IMR-90 (cell line): ENCODE measurements at regions not wholly inside any gene's neighbourhood (a gene's known extent, or its start where the extent isn't known, plus 50 kb on each side); places are given as distances from the start of the nearest gene placed in this dataset.
A peak's percentile ranks its signal among the peaks of the same experiment; 100 is the strongest.

Experiments used
- ATAC-seq: fragments of 200-7000 bp; cut with Tn5 transposase; 2 replicates; pipeline ENCODE4 v1.9.1; 2020; ENCODE audit warnings: low read depth, mild to moderate bottlenecking, moderate library complexity
- BruUV-seq: library from RNA; stranded (reverse); fragments of 400-500 nt; replicated peaks from 2 replicates; lab custom pipeline; 2021; lab: Mats Ljungman, UMichigan
- CTCF ChIA-PET: fragments of 300-600 bp; formaldehyde crosslinking; extraction: SDS; loops from one replicate; lab custom pipeline; 2021; ENCODE audit warnings: antibody characterized with exemption; lab: Yijun Ruan, JAX
- POLR2A ChIA-PET: fragments of 300-600 bp; sonication (Branson Sonifier 250); formaldehyde crosslinking; loops from one replicate; lab custom pipeline; 2022; ENCODE audit warnings: antibody characterized with exemption; ENCODE audit not compliant: unreplicated experiment; lab: Charles Lee
- DNase-seq: peaks from one replicate; pipeline ENCODE4 v3.0.0; 2013
- H2AFZ ChIP-seq: replicated peaks from 2 replicates; pipeline ENCODE3; 2013; ENCODE audit warnings: low read length, mild to moderate bottlenecking; ENCODE audit not compliant: poor library complexity
- H2AK5ac ChIP-seq: 2 replicates; pipeline ENCODE4 v1.6.1; 2013; ENCODE audit warnings: low read depth, low read length, inconsistent platforms
- H2AK9ac ChIP-seq: replicated peaks from 2 replicates; pipeline ENCODE3; 2013; ENCODE audit warnings: mild to moderate bottlenecking, low read depth, low read length, moderate library complexity; ENCODE audit not compliant: poor library complexity
- H2BK120ac ChIP-seq: 2 replicates; pipeline ENCODE4 v1.6.1; 2013; ENCODE audit warnings: low read depth, low read length, inconsistent platforms
- H2BK15ac ChIP-seq: 3 replicates; pipeline ENCODE4 v1.6.1; 2013; ENCODE audit warnings: low read depth, low read length, inconsistent platforms
- H2BK20ac ChIP-seq: 2 replicates; pipeline ENCODE4 v1.6.1; 2013; ENCODE audit warnings: low read depth, mild to moderate bottlenecking, inconsistent platforms, low read length, moderate library complexity
- H2BK5ac ChIP-seq: 2 replicates; pipeline ENCODE4 v1.6.1; 2013; ENCODE audit warnings: mild to moderate bottlenecking, low read depth, low read length, inconsistent platforms; ENCODE audit not compliant: poor library complexity, severe bottlenecking
- H3K14ac ChIP-seq: replicated peaks from 2 replicates; pipeline ENCODE4 v1.6.1; 2013; ENCODE audit warnings: low read depth, low read length, inconsistent platforms
- H3K18ac ChIP-seq: 2 replicates; pipeline ENCODE4 v1.6.1; 2013; ENCODE audit warnings: low read depth, low read length, control low read depth
- H3K23ac ChIP-seq: 2 replicates; pipeline ENCODE4 v1.6.1; 2013; ENCODE audit warnings: low read depth, low read length, inconsistent platforms
- H3K27ac ChIP-seq: 2 replicates; pipeline ENCODE4 v1.5.1; 2013; ENCODE audit warnings: mild to moderate bottlenecking, control low read depth, low read length; ENCODE audit not compliant: insufficient read depth
- H3K27me3 ChIP-seq: 2 replicates; pipeline ENCODE4 v1.6.1; 2013; ENCODE audit warnings: low read length; ENCODE audit not compliant: control insufficient read depth, insufficient read depth
- H3K36me3 ChIP-seq: 2 replicates; pipeline ENCODE4 v1.6.1; 2013; ENCODE audit warnings: low read length, mixed read lengths; ENCODE audit not compliant: control insufficient read depth, insufficient read depth
- H3K4ac ChIP-seq: 2 replicates; pipeline ENCODE4 v1.6.1; 2013; ENCODE audit warnings: low read depth, low read length, inconsistent platforms
- H3K4me1 ChIP-seq: 2 replicates; pipeline ENCODE4 v1.6.1; 2013; ENCODE audit warnings: low read length, mixed read lengths; ENCODE audit not compliant: control insufficient read depth, insufficient read depth
- H3K4me2 ChIP-seq: 2 replicates; pipeline ENCODE4 v1.6.1; 2013; ENCODE audit warnings: low read depth, mild to moderate bottlenecking, control low read depth, low read length, moderate library complexity
- H3K4me3 ChIP-seq: 2 replicates; pipeline ENCODE4 v1.5.1; 2013; ENCODE audit warnings: low read depth, mild to moderate bottlenecking, control low read depth, low read length, moderate library complexity; ENCODE audit not compliant: insufficient read depth
- H3K56ac ChIP-seq: 2 replicates; pipeline ENCODE4 v1.6.1; 2013; ENCODE audit warnings: low read length, inconsistent platforms; ENCODE audit not compliant: insufficient read depth; ENCODE audit errors: extremely low read depth
- H3K79me1 ChIP-seq, 2 experiments: 2 replicates each; pipeline ENCODE4 v1.6.1; 2013; ENCODE audit warnings: low read length in 2 of 2, inconsistent platforms in 1 of 2, low read depth in 1 of 2
- H3K9ac ChIP-seq: 2 replicates; pipeline ENCODE4 v1.6.1; 2013; ENCODE audit warnings: low read depth, low read length, control low read depth
- H3K9me1 ChIP-seq: 2 replicates; pipeline ENCODE4 v1.6.1; 2013; ENCODE audit warnings: low read length, inconsistent platforms; ENCODE audit not compliant: insufficient read depth
- H3K9me3 ChIP-seq: 2 replicates; pipeline ENCODE4 v1.6.1; 2013; ENCODE audit warnings: low read length; ENCODE audit not compliant: control insufficient read depth, insufficient read depth
- H4K20me1 ChIP-seq: 2 replicates; pipeline ENCODE4 v1.6.1; 2013; ENCODE audit warnings: low read length, inconsistent platforms; ENCODE audit not compliant: insufficient read depth
- H4K5ac ChIP-seq: 2 replicates; pipeline ENCODE4 v1.6.1; 2013; ENCODE audit warnings: mild to moderate bottlenecking, low read depth, low read length, control low read depth
- H4K8ac ChIP-seq, 2 experiments: 2 replicates each; pipeline ENCODE4 v1.6.1; 2013; ENCODE audit warnings: low read depth in 2 of 2, low read length in 2 of 2, control low read depth in 1 of 2, inconsistent platforms in 1 of 2
- H4K91ac ChIP-seq: 2 replicates; pipeline ENCODE4 v1.6.1; 2013; ENCODE audit warnings: low read depth, low read length, inconsistent platforms; ENCODE audit not compliant: insufficient read depth
- BHLHE40 ChIP-seq: fragments of 150-350 bp; IDR thresholded peaks from 2 replicates; pipeline ENCODE4 v1.6.1; 2016; ENCODE audit warnings: mild to moderate bottlenecking, low read depth, low read length
- CEBPB ChIP-seq: IDR thresholded peaks from 2 replicates; pipeline ENCODE4 v1.6.1; 2012; ENCODE audit warnings: low read depth, low read length, improper control_type of control experiment
- MAFK ChIP-seq: IDR thresholded peaks from 2 replicates; pipeline ENCODE4 v1.6.1; 2012; ENCODE audit warnings: low read depth, low read length, improper control_type of control experiment
- MAZ ChIP-seq: IDR thresholded peaks from 2 replicates; pipeline ENCODE4 v1.6.1; 2012; ENCODE audit warnings: low read depth, mild to moderate bottlenecking, low read length, improper control_type of control experiment, moderate library complexity, borderline replicate concordance
- MXI1 ChIP-seq: IDR thresholded peaks from 2 replicates; pipeline ENCODE4 v1.6.1; 2012; ENCODE audit warnings: low read depth, mild to moderate bottlenecking, low read length, moderate library complexity, borderline replicate concordance
- POLR2A ChIP-seq: IDR thresholded peaks from 2 replicates; pipeline ENCODE4 v1.6.1; 2012; ENCODE audit warnings: mild to moderate bottlenecking, low read depth, low read length
- RAD21 ChIP-seq: IDR thresholded peaks from 2 replicates; pipeline ENCODE4 v1.6.1; 2012; ENCODE audit warnings: low read length, improper control_type of control experiment
- RFX5 ChIP-seq: IDR thresholded peaks from 2 replicates; pipeline ENCODE4 v1.8.0; 2012; ENCODE audit warnings: low read depth, mild to moderate bottlenecking, low read length, moderate library complexity
- WGBS, 2 experiments: methylation state at CpG; one replicate each; pipeline versions ENCODE4 v1.1.5 to v1.1.7; 2013; ENCODE audit warnings: missing lambda C conversion rate in 2 of 2; ENCODE audit not compliant: insufficient read length in 1 of 2; ENCODE audit errors: extremely low coverage in 2 of 2; 5-methylcytosine and 5-hydroxymethylcytosine counted together
- dilution Hi-C: fragments of 300-500 bp; cut with HindIII; formaldehyde crosslinking; loops from one replicate; pipeline ENCODE4 v1.14.3; 2018; ENCODE audit warnings: low sequenced_read_pairs; ENCODE audit not compliant: unreplicated experiment
- in situ Hi-C: fragments of 300-500 bp; cut with MboI; formaldehyde crosslinking; loops from 3 replicates; pipeline ENCODE4 v1.14.3; 2019; ENCODE audit warnings: low sequenced_read_pairs, inconsistent platforms, mixed read lengths
- intact Hi-C: fragments of 100-400 bp; cut with micrococcal nuclease; formaldehyde crosslinking; loops from 2 replicates; pipeline ENCODE4 v1.10.0; 2022
- TF ChIP-seq, protein P1 (sequence below): fragments of 150-350 bp; IDR thresholded peaks from 2 replicates; pipeline ENCODE4 v1.6.1; 2017; ENCODE audit warnings: mild to moderate bottlenecking, antibody characterized with exemption, low read length, low read depth
- TF ChIP-seq, protein P2 (sequence below): fragments of 150-350 bp; IDR thresholded peaks from 2 replicates; pipeline ENCODE4 v1.6.1; 2016; ENCODE audit warnings: low read depth, mild to moderate bottlenecking, low read length, moderate library complexity, borderline replicate concordance
- TF ChIP-seq, protein P3 (sequence below): conservative IDR thresholded peaks from 2 replicates; pipeline ENCODE4 v1.5.1; 2012; ENCODE audit warnings: mild to moderate bottlenecking, low read depth, low read length, improper control_type of control experiment

DNA sequence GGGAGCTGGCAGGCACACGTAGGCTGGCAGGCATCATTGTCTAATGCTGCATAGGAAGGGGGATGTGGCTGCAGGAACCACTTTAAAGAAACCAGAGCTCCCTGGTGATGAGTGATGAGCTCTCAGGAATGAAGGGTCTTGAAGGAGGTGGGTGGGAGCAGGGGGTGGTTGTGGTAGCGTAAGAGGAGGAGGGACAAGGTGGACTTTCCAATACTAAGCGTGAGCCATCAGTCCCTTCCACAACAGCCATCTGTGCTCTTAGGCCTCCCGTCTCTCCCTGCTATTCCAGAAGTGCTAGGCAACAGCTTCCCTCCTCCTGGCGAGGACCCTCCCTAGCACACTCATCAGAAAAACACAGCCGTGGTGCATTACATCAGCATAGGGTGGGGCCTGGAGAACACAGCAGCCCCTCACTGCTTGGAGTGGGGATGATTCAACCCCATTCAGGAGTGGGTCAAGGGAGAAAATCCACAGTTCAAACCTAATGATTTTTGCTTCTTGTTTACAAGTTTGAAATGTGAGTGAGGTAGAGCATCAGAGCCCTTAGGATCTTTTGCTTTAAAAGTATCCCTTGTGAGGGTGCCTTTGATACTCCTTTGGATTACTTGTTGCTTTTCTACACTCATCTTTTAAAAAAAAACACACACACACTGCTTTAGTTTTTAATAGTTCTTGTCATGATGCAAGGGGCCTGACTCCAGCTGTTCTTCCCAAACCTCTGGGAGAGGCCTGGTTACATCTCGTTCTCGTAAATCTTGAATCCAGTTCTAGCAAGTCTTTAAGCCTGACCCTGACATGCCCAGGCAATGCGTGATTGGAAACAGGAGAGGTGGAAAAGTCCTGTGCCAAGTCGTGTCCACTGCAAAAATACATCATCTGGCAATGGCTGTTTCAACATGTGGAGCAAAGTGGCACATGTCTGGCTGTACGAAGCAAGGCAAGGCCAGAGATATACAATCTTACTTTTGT is 356.4 kb upstream of the DDHD1 start:
- Histone ChIP-seq H3K27ac (peak overlapping the region; percentile 92), H3K4me3 (no peak overlapping the region), H3K27me3 (no peaks in the 10 kb centered on the region), H2BK20ac (peak overlapping the region; percentile 99), H4K20me1 (no peaks in the 10 kb centered on the region), H2AFZ (peak overlapping the region; percentile 92), H2BK5ac (peak overlapping the region; percentile 83), H2AK5ac (peak overlapping the region; percentile 97), H2AK9ac (peak overlapping the region; percentile 88), H3K9ac (peak overlapping the region; percentile 56), H2BK15ac (peak overlapping the region; percentile 99), H3K14ac (peak overlapping the region; percentile 99), H3K4ac (peak overlapping the region; percentile 97), H3K4me1 (peaks cover 12% of the 10 kb centered on the region), H4K5ac (peak overlapping the region; percentile 92), H3K9me3 (no peaks in the 10 kb centered on the region), H3K18ac (peak overlapping the region; percentile 88), H2BK120ac (peak overlapping the region; percentile 96), H3K79me1 (no peaks in the 10 kb centered on the region), H3K4me2 (peak overlapping the region; percentile 27), H3K23ac (peak overlapping the region; percentile 90), H3K9me1 (peaks cover 17% of the 10 kb centered on the region), H4K91ac (peak overlapping the region; percentile 100), H4K8ac (peak overlapping the region; percentile 88 to 99), H3K56ac (peak overlapping the region; percentile 81), H3K36me3 (no peaks in the 10 kb centered on the region)
- DNase-seq (peak; percentile 92), ATAC-seq (peak; percentile 96)
- ChIA-PET CTCF (interaction anchor here (0.7 kb wide), 1 partner anchor 31 kb away, joined by 3 read pairs; no protein-coding TSS in a partner anchor), POLR2A (no interaction called here)
- dilution Hi-C loops: no loop called here
- intact Hi-C loops: no loop called here
- in situ Hi-C loops: no loop called here
- BruUV-seq: no TSS peak
- TF ChIP-seq CEBPB (peak; percentile 40; the same call in 1 of the 2 replicates), RFX5 (no peak), MAFK (peak; percentile 27), MXI1 (no peak; the same call in 1 of the 2 replicates), RAD21 (no peak), POLR2A (no peak), MAZ (peak; percentile 71; the same call in 1 of the 2 replicates), BHLHE40 (no peak)
- TF ChIP-seq, protein P1, sequence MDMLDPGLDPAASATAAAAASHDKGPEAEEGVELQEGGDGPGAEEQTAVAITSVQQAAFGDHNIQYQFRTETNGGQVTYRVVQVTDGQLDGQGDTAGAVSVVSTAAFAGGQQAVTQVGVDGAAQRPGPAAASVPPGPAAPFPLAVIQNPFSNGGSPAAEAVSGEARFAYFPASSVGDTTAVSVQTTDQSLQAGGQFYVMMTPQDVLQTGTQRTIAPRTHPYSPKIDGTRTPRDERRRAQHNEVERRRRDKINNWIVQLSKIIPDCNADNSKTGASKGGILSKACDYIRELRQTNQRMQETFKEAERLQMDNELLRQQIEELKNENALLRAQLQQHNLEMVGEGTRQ: no peak
- TF ChIP-seq, protein P2, sequence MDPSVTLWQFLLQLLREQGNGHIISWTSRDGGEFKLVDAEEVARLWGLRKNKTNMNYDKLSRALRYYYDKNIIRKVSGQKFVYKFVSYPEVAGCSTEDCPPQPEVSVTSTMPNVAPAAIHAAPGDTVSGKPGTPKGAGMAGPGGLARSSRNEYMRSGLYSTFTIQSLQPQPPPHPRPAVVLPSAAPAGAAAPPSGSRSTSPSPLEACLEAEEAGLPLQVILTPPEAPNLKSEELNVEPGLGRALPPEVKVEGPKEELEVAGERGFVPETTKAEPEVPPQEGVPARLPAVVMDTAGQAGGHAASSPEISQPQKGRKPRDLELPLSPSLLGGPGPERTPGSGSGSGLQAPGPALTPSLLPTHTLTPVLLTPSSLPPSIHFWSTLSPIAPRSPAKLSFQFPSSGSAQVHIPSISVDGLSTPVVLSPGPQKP: no peak
- TF ChIP-seq, protein P3, sequence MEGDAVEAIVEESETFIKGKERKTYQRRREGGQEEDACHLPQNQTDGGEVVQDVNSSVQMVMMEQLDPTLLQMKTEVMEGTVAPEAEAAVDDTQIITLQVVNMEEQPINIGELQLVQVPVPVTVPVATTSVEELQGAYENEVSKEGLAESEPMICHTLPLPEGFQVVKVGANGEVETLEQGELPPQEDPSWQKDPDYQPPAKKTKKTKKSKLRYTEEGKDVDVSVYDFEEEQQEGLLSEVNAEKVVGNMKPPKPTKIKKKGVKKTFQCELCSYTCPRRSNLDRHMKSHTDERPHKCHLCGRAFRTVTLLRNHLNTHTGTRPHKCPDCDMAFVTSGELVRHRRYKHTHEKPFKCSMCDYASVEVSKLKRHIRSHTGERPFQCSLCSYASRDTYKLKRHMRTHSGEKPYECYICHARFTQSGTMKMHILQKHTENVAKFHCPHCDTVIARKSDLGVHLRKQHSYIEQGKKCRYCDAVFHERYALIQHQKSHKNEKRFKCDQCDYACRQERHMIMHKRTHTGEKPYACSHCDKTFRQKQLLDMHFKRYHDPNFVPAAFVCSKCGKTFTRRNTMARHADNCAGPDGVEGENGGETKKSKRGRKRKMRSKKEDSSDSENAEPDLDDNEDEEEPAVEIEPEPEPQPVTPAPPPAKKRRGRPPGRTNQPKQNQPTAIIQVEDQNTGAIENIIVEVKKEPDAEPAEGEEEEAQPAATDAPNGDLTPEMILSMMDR: no peak
- no CpG with 5 or more reads among the region's 11 CpGs for WGBS, 2 experiments
